Small intestine (tissue), 7 donors: ENCODE measurements at regions not wholly inside any gene's neighbourhood (a gene's known extent, or its start where the extent isn't known, plus 50 kb on each side); places are given as distances from the start of the nearest gene placed in this dataset.

Experiments
- DNase-seq, 2 donors: peaks; one replicate each; pipeline versions ENCODE4 v3.0.0 to v3.0.0-alpha.2; 2013
- FAIRE-seq: peaks from 2 replicates; lab custom pipeline; 2012; peaks lifted over from hg19 to GRCh38; lab: Jason Lieb, UNC
- H3K27ac ChIP-seq, 3 donors: one replicate each; pipeline ENCODE4 v1.5.1; 2013; ENCODE audit warnings: low read length in 2 of 3, mild to moderate bottlenecking in 2 of 3, control low read depth in 1 of 3, inconsistent platforms in 1 of 3, low read depth in 1 of 3, moderate library complexity in 1 of 3
- H3K27me3 ChIP-seq, 3 donors: one replicate each; pipeline ENCODE4 v1.6.1; 2013; ENCODE audit warnings: low read length in 3 of 3, inconsistent platforms in 1 of 3; ENCODE audit not compliant: control insufficient read depth in 3 of 3, insufficient read depth in 3 of 3
- H3K36me3 ChIP-seq, 3 donors: one replicate each; pipeline ENCODE4 v1.6.1; 2013; ENCODE audit warnings: low read length in 3 of 3, inconsistent platforms in 1 of 3, low read depth in 1 of 3, mild to moderate bottlenecking in 1 of 3, moderate library complexity in 1 of 3; ENCODE audit not compliant: control insufficient read depth in 3 of 3, insufficient read depth in 2 of 3
- H3K4me1 ChIP-seq, 3 donors: one replicate each; pipeline ENCODE4 v1.6.1; 2013; ENCODE audit warnings: low read length in 2 of 3, inconsistent platforms in 1 of 3, low read depth in 1 of 3, mild to moderate bottlenecking in 1 of 3, moderate library complexity in 1 of 3; ENCODE audit not compliant: control insufficient read depth in 3 of 3, insufficient read depth in 2 of 3
- H3K4me3 ChIP-seq, 3 donors: one replicate each; pipeline ENCODE4 v1.5.1; 2013; ENCODE audit warnings: low read length in 3 of 3, control low read depth in 1 of 3, inconsistent platforms in 1 of 3, low read depth in 1 of 3, mild to moderate bottlenecking in 1 of 3, moderate library complexity in 1 of 3
- H3K9me3 ChIP-seq, 2 donors: one replicate each; pipeline ENCODE4 v1.6.1; 2013; ENCODE audit warnings: low read depth in 1 of 2, low read length in 1 of 2; ENCODE audit not compliant: control insufficient read depth in 2 of 2, insufficient read depth in 1 of 2
- WGBS, 3 donors: extraction: QIAGEN DNeasy Blood & Tissue Kit; methylation state at CpG; one replicate each; pipeline ENCODE4 v1.1.7; 2013; 5-methylcytosine and 5-hydroxymethylcytosine counted together
- donor health status: healthy with polysubstance abuse.
- donor health status: control.
- donor health status: control.
- donor health status: Bipolar disorder and iron deficiency.
- donor health status: healthy.

DNA sequence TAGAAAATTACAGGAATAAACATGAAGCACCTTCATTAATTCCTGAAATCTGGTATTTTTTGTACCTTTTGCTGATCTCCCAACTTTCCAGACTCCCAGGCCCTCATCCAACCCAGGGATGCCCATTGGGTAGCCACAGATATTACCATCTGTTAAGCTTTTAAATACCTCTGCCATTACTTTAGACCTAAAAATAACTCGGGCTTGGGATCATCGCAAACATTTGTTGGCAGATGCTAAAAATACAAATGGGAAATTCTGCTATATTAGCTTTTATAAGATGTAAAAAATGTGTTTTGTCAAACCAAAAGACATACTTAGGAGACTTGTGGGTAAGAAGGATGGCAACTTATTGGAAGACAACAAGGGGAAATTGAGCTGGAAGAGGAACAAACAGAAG is 376.1 kb downstream of the CENPW start:
- Histone ChIP-seq H3K4me3 (no peak overlapping the region), H3K27ac (no peak overlapping the region), H3K27me3 (no peaks in the 10 kb centered on the region), H3K9me3 (no peaks in the 10 kb centered on the region), H3K4me1 (no peaks in the 10 kb centered on the region), H3K36me3 (no peaks in the 10 kb centered on the region)
- 70 to 92% (median 88%) methylated on average over 2 of the region's 2 CpGs for WGBS, 3 donors
- no peak for DNase-seq
- FAIRE-seq = no peak

DNA sequence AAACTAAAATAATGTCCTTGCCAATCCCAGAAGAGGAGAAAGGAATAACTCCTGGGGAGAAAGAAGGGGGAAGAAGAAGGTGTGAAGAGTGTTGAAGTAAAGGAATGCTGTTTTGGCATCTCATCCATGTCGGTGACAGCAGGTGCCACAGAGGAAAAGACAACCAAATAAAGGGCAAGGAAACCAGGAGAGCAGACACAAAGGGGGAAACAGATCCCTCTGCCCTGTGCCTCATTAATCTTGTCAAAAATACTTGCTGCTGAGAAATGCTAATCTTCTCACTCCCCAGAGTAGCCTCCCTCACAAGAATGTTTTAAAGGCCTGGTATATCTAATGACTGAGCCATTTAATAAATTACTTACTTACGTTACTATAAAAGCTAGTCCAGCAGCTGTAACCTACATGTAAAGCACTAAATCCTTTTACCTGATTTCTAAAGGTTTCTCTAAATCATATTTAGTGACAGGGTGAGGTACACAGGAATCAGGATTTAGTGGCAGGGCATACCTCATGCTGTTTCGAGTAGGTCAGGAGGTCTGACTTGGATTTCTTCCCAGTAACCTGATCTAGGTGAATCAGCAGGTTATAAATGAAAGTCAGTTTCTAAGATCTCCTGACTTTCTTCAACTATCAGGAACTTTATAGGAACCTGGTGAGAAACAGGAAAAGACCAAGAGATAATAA is 377.1 kb downstream of the CENPW start:
- no peak overlapping the region for H3K27ac ChIP-seq
- no peak for FAIRE-seq
- no peaks in the 10 kb centered on the region for H3K4me1 ChIP-seq
- DNase-seq = no peak
- no peaks in the 10 kb centered on the region for H3K36me3 ChIP-seq
- 32 to 50% (median 42%) methylated on average over 3 of the region's 3 CpGs for WGBS, 3 donors
- H3K9me3 ChIP-seq = no peaks in the 10 kb centered on the region
- no peaks in the 10 kb centered on the region for H3K27me3 ChIP-seq
- no peak overlapping the region for H3K4me3 ChIP-seq

DNA sequence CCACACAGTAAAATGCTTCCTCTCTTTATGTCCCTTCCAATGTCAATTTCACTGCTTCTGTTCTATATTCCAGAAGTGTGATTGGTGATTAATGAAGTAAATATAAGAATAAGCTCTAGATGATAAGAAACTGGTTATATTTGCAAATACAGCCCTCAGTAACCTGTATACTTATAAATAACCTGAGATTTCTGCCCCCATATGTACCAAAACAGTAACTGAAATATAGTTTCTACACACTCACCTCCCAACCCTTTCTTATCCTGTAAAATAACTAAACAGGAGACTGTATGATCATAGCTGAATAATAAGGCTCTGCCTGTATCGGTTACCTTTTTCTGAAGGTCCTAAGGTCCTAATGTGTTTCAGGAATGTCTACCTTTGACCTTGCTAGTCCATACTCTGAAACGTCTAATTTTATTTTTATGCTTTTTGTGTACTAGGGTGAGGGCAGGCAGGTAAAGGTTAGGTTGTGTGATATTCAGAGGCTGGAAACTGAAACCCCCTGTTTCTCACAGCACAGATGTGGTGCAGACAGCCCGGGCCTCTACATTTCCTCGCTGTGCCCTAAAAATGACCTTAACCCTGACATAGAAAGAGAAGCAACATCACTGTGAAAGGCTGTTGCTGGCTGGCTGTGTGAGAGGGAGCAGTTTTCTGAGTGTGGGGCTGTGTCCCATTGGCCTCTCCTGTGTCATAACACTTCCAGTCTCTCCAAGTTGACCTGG is 378.8 kb downstream of the CENPW start:
- Histone ChIP-seq H3K9me3 (no peaks in the 10 kb centered on the region), H3K27ac (no peak overlapping the region), H3K27me3 (no peaks in the 10 kb centered on the region), H3K4me1 (no peaks in the 10 kb centered on the region), H3K4me3 (no peak overlapping the region), H3K36me3 (no peaks in the 10 kb centered on the region)
- WGBS, 3 donors = 50 to 69% (median 63%) methylated on average over 4 of the region's 4 CpGs
- no peak for DNase-seq
- no peak for FAIRE-seq

DNA sequence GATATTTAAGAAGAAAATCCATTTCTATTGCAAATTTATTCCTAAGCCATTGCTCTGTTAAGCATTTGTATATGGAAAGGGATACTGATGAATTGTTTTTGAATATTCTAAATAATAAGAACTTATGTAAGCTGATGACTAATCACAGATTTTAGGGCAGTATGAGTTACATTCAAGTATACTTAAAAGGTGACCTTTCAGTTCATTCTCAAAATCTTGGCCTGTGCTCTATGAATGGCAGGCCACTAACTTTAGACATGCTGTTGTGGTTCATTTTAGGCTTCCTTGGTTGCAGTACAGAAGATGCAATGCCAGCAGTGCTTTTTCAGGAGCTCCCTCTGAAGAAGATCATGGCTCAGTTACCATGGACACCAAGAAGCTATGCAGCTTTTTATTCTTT is 380.4 kb downstream of the CENPW start:
- DNase-seq = no peak
- no peak overlapping the region for H3K27ac ChIP-seq
- FAIRE-seq = no peak

GRCh38 chr6:126721581-126722160 is 381.8 kb downstream of the CENPW start:
- H3K9me3 ChIP-seq = peaks cover 0 to 5% of the 10 kb centered on the region in 2 donors
- H3K27ac ChIP-seq = no peak overlapping the region
- no peak overlapping the region for H3K4me3 ChIP-seq
- no peaks in the 10 kb centered on the region for H3K27me3 ChIP-seq
- FAIRE-seq (no peak), DNase-seq (no peak)
- no peaks in the 10 kb centered on the region for H3K4me1 ChIP-seq
- no peaks in the 10 kb centered on the region for H3K36me3 ChIP-seq
- WGBS, 3 donors = 48 to 78% (median 65%) methylated on average over 1 of the region's 1 CpG

More for the DNA sequence above, 380.4 kb downstream of the CENPW start:
- no peaks in the 10 kb centered on the region for H3K4me1 ChIP-seq
- no peaks in the 10 kb centered on the region for H3K27me3 ChIP-seq
- H3K36me3 ChIP-seq = no peaks in the 10 kb centered on the region
- no peak overlapping the region for H3K4me3 ChIP-seq
- H3K9me3 ChIP-seq = no peaks in the 10 kb centered on the region

- WGBS, 3 donors = 61 to 74% (median 61%) methylated on average over 2 of the region's 2 CpGs
- H3K4me3 ChIP-seq = no peak overlapping the region
- H3K36me3 ChIP-seq = no peaks in the 10 kb centered on the region
- no peaks in the 10 kb centered on the region for H3K4me1 ChIP-seq
- FAIRE-seq (no peak), DNase-seq (no peak)
- H3K27me3 ChIP-seq = no peaks in the 10 kb centered on the region
- H3K27ac ChIP-seq = no peak overlapping the region
- H3K9me3 ChIP-seq = peaks cover 0 to 5% of the 10 kb centered on the region in 2 donors
Observed at GRCh38 chr6:126722411-126722810, 382.5 kb downstream of the CENPW start.

- no peak overlapping the region for H3K27ac ChIP-seq
- H3K9me3 ChIP-seq = peaks cover 0 to 5% of the 10 kb centered on the region in 2 donors
- WGBS, 3 donors = 87 to 90% (median 88%) methylated on average over 10 of the region's 10 CpGs
- no peaks in the 10 kb centered on the region for H3K27me3 ChIP-seq
- H3K4me3 ChIP-seq = no peak overlapping the region
- no peaks in the 10 kb centered on the region for H3K36me3 ChIP-seq
- FAIRE-seq (no peak), DNase-seq (no peak)
- H3K4me1 ChIP-seq = no peaks in the 10 kb centered on the region
Observed at GRCh38 chr6:126723541-126724170, 383.7 kb downstream of the CENPW start.

- Histone ChIP-seq H3K27me3 (no peaks in the 10 kb centered on the region), H3K36me3 (no peaks in the 10 kb centered on the region), H3K27ac (no peak overlapping the region), H3K9me3 (peaks cover 0 to 5% of the 10 kb centered on the region in 2 donors), H3K4me3 (no peak overlapping the region), H3K4me1 (no peaks in the 10 kb centered on the region)
- 68 to 77% (median 77%) methylated on average over 2 of the region's 2 CpGs for WGBS, 3 donors
- no peak for DNase-seq
- no peak for FAIRE-seq
Observed at GRCh38 chr6:126724821-126725220, 384.9 kb downstream of the CENPW start.
